HG02623 (cell line): ENCODE measurements at regions not wholly inside any gene's neighbourhood (a gene's known extent, or its start where the extent isn't known, plus 50 kb on each side); places are given as distances from the start of the nearest gene placed in this dataset.
"Not testable (repeated sequence)": the region's sequence is repeated elsewhere in the genome, so short reads cannot be mapped to it uniquely, and the experiment has no call there.

ENCODE experiments used
- ATAC-seq: cut with Tn5 transposase; IDR thresholded peaks from one replicate; pipeline ENCODE4 v1.9.1; 2021; ENCODE audit warnings: moderate library complexity; ENCODE audit not compliant: unreplicated experiment

DNA sequence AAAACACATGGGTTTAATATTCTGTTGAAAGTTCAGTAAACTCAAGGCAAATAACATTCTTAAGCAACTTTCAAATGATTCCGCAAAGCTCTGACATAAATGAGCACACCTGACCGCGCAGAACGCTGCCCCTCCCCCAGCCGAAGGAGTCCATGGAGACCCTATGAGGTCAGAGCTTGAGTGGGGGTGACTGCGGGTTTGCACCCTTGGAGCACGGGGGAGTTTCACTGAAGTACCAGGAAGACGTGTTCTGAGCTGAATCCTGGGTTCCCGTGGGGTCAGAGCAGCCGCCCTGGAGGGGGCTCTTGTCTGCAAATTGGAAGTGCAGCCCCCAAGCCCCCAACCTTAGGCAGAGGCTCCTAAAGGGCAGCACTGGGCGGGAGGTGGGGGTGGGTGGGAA lies 324.1 kb upstream of the SFSWAP start:
- no peak for ATAC-seq

- no peak for ATAC-seq
Measured at GRCh38 chr12:131387281-131388163, 323.4 kb upstream of the SFSWAP start.

DNA sequence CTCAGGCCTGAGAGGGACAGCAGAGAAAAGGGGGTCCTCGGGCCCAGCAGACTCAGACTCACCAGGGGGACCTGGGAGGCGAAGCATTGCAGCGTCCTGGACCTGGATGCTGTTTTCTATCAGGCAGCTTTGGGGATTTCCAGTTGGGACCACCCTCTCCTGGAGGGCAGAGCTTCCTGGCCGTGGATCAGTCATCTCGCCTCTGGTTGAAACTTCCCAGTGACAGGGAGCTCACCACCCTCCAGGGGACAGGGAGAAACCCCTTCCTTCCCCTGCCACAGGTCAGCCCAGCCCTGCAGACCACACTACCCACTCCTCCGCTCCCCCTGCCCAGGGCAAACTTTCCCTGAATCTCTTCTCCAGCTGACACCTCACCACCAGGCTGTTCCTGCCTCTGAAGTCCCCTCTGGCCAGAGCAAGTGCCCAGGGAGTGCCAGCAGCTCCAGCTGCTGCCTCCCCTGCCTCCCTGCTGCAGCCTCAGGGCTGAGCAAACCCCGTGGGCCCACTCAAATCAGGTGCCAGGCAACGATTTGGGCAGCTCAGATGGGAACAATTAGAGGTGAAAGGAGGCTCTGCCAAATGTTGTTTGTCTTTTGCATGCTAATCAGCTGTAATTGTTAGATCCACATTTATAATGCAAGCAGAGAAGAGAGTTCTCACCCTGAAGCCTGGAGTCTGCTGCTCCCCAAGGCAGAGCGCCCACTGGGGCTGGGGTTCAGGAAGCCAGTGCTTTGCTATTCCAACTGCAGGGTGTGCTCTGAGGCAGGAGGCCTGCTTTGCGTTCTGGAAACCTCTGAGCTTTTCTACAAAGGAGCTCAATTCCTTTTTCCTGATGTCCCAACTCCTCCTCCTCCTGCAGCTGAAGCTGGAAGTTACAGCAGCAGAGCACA lies 322.5 kb upstream of the SFSWAP start:
- ATAC-seq = not testable (repeated sequence)

DNA sequence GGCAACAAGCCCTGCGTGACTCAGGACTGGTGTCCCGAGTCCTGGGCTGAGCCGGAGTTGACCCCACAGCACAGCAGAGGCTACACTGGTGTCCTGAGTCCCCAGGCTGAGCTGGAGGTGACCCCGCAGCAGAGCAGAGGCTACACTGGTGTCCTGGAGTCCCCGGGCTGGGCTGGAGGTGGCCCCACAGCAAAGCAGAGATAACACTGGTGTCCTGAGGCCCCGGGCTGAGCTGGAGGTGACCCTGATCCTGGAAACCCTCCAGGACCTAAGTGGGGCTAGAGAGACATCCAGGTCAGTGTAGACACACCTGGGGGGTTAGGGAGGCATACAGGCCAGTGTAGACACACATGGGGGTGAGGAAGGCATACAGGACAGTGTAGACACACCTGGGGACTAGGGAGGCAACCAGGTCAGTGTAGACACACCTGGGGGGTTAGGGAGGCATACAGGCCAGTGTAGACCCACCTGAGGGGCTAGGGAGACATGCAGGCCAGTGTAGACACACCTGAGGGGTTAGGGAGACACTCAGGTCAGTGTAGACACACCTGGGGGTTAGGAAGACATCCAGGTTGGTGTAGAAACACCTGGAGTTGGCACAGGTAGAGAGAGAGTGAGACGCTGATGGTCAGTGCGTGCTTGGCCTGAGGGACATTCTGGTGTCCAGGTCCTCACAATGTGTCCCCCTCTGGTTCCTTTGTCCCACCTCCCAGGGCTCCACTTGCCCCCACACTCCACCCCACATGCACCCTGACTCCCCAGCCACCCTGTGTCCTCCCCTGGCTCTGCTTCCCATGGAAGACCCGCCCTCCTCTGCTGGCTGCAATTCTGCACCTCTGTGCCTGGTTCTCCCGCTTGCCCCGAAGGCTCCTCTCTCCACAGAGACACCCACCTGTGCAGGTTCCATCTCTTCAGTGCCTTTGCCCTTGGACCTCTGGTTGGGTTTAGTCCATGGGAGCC lies 321.6 kb upstream of the SFSWAP start:
- ATAC-seq = no peak

DNA sequence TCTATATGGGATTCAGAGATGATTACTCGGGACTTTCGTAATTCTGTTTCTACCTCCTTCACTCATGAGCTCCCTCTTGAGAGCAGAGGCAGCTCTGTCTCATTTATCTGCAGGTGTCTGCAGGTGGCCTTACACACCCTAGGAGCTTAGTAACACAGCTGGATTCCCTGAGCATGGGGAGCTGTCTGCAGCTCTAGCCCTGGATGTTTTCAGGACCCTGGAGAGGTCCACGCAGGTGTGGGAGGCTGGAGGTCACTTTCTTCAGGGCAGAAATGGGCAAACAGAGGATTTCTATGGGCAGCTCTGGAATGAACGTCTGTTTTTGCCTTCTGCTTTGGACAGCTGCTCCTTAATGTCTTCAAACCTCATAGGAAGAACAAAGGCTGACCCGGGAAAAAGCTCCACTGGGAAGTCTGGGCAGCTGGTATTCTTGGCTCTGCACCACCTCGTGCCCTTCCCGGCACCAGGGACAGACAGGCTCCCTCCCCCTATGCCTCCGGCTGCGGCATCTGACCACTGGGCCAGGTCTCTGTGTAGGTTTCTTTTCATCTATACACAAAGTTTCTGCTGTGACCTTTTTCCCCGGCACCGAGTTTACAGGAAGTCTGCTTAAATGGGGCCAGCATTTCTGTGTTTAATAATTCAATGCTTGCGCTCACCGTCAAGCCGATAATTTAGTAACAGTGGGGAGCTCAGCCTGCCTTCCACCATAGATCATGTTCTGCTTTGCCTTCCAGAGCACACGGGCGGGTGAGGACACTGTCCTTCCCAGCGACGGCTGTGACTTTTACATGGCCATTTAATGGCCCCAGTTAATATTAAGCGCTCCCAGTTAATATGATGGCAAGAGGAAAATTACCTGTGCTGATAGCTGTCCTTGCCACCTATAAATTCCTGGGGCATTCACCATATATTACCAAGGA lies 320.2 kb upstream of the SFSWAP start:
- ATAC-seq = no peak

- ATAC-seq = no peak
Measured at GRCh38 chr12:131391399-131391798, 319.5 kb upstream of the SFSWAP start.

DNA sequence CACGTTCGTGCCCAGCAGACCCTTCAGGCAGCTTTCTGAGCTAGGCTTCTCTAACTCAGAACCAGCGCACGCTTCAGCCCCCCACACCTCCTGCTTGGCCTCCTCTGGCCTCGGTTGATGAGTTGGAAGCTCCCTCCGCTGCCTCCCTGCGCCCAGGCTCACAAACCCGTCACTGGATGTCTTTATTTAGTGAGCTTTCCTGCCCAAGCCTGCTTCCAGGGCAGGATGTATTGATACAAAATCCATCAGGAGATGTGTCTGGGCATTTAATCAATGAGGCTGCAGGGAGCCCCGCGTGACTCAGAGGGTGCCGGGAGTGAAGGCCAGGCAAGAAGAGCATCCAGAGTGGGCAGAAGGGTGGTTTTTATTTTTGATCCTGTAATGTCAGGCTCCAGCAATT lies 316.1 kb upstream of the SFSWAP start:
- ATAC-seq = not testable (repeated sequence)

- ATAC-seq = not testable (repeated sequence)
Measured at GRCh38 chr12:131395209-131395684, 315.6 kb upstream of the SFSWAP start.

DNA sequence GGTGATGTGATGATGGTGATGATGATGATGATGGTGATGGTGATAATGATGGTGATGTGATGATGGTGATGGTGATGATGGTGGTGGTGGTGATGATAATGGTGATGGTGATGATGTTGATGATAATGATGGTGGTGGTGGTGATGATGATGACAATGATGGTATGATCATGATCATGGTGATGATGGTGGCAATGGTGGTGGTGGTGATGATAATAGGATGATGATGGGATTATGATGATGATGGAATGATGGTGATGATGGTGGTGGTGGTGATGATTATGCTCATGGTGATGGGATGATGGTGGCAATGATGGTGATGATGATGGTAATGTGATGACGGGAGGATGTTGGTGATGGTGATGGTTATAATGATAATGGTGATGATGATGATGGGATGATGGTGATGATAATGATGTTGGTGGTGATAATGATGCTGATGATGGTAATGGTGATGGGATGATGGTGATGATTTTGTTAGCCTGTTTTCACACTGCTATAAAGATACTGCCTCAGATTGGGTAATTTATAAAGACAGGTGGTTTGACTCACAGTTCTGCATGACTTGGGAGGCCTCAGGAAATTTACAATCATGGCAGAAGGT lies 314.8 kb upstream of the SFSWAP start:
- no peak for ATAC-seq

DNA sequence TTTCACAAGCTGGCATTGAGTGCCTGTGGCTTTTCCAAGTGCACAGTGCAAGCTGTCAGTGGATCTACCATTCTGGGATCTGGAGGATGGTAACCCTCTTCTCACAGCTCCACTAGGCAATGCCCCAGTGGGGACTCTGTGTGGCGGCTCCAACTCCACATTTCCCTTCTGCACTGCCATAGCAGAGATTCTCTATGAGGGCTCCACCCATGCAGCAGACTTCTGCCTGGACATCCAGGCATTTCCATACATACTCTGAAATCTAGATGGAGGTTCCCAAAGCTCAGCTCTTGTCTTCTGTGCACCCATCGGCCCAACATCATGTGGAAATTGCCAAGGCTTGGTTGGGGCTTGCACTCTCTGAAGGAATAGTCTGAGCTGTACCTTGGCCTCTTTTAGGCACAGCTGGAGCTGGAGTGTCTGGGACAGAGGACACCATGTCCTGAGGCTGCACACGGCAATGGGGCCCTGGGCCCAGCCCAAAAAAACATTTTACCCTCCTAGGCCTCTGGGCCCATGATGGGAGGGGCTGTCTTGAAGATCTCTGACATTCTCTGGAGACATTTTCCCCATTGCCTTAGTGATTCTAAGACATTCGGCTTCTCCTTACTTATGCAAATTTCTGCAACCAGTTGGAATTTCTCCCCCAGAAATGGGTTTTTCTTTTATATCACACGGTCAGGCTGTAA lies 313.3 kb upstream of the SFSWAP start:
- ATAC-seq = no peak

DNA sequence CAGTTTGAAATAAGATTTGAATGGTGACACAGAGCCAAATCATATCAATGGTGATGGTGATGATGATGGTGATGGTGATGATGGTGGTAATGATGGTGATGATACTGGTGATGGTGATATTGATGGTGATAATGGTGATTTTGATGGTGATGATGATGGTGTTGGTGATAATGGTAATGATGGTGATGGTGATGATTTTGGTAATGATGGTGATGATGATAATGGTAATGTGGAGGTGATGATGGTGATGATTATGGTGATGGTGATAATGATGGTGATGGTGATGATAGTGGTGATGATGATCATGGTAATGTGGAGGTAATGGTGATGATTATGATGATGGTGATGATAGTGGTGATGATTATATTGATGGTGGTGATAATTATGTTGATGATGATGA lies 311.9 kb upstream of the SFSWAP start:
- no peak for ATAC-seq

DNA sequence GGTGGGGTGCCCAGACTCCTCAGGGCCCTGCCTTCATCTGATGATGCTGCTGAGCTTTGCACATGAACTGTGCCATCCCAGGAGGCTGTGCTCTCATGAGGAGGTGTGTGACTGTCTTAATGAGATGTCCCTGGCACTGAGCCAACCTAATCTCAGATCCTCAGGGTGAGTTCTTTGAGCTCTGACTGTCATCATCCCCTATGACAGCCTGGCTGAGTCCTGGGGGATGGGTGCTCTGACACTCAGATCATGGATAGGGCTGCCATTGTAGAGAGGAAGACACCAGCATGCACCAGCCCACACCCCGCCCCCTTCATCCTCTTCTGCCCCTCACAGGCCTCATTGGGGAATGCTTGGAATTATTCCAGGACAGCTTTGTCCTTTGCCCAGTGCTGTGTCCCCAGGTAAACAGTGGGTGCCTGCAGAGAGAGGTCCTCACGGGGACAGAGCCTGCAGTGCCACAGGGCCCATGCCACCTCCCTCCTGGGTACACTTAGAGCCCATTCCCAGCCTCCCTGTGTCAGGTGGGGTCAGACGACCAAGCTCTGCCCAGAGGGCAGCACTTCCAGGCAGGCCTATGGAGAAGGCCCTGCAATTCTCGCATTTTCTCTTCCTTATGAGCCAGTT lies 310.1 kb upstream of the SFSWAP start:
- ATAC-seq = not testable (repeated sequence)

DNA sequence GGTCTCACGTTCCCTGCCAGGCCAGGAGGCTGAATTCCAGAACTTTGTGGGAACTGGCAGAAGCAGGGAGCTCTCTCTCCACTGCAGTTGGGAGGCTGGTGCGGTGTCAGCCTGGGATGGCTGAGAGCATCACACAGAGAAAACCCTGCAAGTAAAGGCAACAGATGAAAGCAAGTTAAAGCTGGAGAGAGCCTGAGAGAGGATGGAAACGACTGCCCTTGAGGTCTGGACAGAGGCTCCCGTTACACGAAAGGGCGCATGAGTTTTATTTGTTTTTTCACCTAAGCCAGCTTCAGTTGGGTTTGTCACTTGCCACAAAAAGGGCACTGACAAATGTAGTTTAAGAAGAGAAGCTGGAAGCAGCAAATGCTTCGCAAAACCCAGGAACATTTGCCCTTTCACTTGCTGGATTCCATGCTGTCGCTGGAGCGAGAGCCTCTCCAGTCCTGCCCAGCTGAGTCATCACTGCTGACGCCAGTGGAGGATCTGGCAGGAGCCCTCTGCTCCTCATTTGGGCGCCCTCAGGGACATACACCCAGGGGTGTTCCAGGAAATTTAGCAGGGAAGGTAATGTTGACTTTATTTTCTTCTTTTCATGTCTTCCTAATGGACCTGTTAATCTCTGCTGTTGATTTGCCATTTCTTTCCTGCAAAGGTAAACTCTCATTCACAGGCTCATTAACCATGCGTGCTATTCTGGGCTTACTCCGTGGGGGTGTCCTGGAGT lies 308.8 kb upstream of the SFSWAP start:
- not testable (repeated sequence) for ATAC-seq

DNA sequence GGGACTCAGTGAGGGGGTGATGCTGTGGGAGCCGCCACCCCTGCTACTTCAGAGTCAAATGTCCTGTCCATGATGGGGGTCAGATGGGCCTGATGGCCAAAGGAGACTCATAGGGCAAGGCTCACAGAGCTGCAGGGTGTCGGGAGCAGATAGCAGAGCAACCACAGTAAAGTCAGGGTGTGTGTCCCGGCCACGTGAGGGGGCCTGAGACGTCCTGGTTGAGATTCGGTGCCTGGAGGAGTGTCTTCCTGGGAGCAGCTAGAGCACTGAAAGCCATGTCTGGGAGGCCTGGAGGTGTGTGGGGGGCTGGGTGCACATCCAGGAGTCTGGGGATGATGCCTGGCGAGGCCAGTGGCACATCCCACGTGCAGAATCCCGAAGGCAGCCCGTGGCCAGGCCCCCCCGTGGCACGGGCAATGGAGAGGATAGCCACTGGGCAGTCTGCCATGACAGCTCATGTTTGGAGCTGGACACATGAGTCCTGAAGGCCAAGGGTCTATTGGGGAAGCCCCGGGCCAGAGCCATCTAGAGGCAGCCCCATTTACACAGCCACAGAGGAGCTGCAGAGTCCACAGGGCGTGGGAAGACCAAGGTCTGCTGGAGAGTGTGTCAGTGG lies 308.0 kb upstream of the SFSWAP start:
- no peak for ATAC-seq

- no peak for ATAC-seq
Measured at GRCh38 chr12:131403676-131404075, 307.2 kb upstream of the SFSWAP start.

GRCh38 chr12:131404705-131405104 lies 306.2 kb upstream of the SFSWAP start:
- no peak for ATAC-seq
